ENCODE measurements at regions not wholly inside any gene's neighbourhood (a gene's known extent, or its start where the extent isn't known, plus 50 kb on each side); places are given as distances from the start of the nearest gene placed in this dataset.

DNA sequence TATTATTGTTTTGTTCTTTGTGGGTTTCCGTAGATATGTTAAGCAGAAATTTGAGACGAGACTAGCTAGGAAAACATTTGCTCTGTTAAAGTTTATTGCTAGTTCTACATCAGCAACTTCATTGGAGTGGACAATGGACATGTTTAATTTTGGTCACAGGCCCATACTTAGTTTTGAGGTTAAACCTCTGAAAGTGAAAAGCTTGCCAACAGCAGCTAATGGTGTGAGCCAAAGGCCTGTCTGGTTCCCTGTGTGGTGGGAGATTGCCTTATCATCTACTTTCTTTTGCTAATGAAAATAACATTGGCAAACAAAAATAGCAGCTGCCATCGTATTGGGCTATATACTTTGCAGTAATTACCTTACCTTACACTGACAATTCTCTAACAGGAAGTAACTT, 388.4 kb upstream of the FZD8 start:
- no peaks in the 10 kb centered on the region for H3K27me3 ChIP-seq (ENCODE audit: control insufficient read depth, insufficient read depth, low read length)
- no peak overlapping the region for H3K4me3 ChIP-seq (ENCODE audit: low read depth, low read length)
- H3K36me3 ChIP-seq (ENCODE audit: control insufficient read depth, insufficient read depth, low read length): no peaks in the 10 kb centered on the region
- DNase-seq (ENCODE audit: low read depth): no peak
- TF ChIP-seq, protein P1, sequence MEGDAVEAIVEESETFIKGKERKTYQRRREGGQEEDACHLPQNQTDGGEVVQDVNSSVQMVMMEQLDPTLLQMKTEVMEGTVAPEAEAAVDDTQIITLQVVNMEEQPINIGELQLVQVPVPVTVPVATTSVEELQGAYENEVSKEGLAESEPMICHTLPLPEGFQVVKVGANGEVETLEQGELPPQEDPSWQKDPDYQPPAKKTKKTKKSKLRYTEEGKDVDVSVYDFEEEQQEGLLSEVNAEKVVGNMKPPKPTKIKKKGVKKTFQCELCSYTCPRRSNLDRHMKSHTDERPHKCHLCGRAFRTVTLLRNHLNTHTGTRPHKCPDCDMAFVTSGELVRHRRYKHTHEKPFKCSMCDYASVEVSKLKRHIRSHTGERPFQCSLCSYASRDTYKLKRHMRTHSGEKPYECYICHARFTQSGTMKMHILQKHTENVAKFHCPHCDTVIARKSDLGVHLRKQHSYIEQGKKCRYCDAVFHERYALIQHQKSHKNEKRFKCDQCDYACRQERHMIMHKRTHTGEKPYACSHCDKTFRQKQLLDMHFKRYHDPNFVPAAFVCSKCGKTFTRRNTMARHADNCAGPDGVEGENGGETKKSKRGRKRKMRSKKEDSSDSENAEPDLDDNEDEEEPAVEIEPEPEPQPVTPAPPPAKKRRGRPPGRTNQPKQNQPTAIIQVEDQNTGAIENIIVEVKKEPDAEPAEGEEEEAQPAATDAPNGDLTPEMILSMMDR (IDR thresholded peaks at IDR 0.05; ENCODE audit: insufficient read depth, low read length, poor library complexity, severe bottlenecking): no peak

DNA sequence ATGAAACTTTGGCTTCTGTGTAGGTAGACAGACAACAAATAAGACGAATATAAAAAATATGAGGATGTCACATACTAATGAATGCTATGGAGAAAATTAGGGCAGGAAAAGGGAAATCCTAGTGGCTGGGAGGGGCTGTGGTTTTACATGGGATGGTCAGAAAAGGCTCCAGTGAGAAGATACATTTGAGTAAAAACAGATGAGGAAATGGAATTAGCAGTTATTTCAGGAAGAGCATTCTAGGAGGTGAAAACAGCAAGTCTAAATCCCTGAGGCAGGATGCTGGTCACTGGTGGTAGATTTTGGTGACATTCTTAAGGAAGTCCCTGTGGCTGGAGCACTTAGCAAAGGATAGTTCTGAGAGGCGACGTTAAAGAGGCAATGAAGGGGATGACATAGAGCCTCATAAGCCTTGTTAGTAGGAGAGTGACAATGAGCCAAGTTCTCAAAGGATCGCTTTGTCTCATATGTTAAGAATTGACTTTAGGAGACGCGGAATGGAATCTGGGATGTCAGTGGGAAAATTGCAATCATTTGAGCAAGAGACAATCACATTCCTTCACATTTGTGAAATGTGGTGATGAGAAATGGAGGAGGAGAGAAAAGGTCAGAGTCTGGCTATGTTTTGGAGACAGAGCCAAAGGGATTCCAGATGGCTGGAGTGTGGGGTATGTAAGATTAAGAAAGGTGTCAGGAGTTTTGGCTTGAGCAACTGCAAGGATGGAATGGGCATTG, 384.7 kb upstream of the FZD8 start:
- TF ChIP-seq, protein P1 (IDR thresholded peaks at IDR 0.05; ENCODE audit: insufficient read depth, low read length, poor library complexity, severe bottlenecking): no peak
- Histone ChIP-seq H3K36me3 (ENCODE audit: control insufficient read depth, insufficient read depth, low read length) (no peaks in the 10 kb centered on the region), H3K4me3 (ENCODE audit: low read depth, low read length) (no peak overlapping the region), H3K27me3 (ENCODE audit: control insufficient read depth, insufficient read depth, low read length) (no peaks in the 10 kb centered on the region)
- no peak for DNase-seq (ENCODE audit: low read depth)

DNA sequence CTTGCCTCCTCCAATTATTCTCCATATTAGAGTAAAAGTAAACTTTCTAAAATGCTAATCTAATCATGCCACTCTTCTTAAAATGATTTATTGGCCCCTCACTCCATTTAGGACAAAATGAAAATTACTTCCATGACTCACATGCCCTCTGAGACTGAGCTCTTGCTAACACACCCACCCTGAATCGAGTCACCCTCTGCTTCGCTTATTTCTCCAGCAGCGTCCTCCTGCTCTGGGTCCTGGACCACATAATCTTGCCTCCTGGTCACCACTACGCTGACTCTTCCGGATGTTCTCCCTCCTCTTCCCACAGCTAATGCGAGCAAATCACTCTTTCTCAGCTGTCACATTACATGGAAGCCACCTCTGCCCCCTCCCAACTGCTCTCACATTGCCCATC, 384.0 kb upstream of the FZD8 start:
- no peaks in the 10 kb centered on the region for H3K27me3 ChIP-seq (ENCODE audit: control insufficient read depth, insufficient read depth, low read length)
- TF ChIP-seq, protein P1 (IDR thresholded peaks at IDR 0.05; ENCODE audit: insufficient read depth, low read length, poor library complexity, severe bottlenecking): no peak
- no peak overlapping the region for H3K4me3 ChIP-seq (ENCODE audit: low read depth, low read length)
- H3K36me3 ChIP-seq (ENCODE audit: control insufficient read depth, insufficient read depth, low read length): no peaks in the 10 kb centered on the region
- no peak for DNase-seq (ENCODE audit: low read depth)

DNA sequence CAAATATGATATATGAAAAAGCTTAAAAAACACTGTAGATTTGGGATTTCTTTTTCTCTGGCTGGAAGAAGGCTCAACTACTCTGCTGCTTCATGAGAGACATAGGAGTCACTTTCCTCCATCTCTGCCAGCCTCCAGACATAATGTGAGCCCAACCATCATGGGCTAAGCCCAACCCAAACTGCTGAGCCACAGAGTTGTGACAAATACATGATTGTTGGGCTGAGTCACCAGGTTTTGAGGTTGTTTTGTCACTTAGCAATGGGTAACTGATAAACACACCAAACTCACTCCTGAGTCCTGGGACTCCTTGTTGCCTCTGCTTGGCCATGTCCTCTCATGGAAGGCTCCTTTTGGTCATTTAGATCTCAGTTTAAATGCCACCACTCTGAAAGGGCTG, 381.8 kb upstream of the FZD8 start:
- Histone ChIP-seq H3K4me3 (ENCODE audit: low read depth, low read length) (no peak overlapping the region), H3K36me3 (ENCODE audit: control insufficient read depth, insufficient read depth, low read length) (no peaks in the 10 kb centered on the region), H3K27me3 (ENCODE audit: control insufficient read depth, insufficient read depth, low read length) (no peaks in the 10 kb centered on the region)
- peak; percentile 79 for DNase-seq (ENCODE audit: low read depth)
- TF ChIP-seq, protein P1 (IDR thresholded peaks at IDR 0.05; ENCODE audit: insufficient read depth, low read length, poor library complexity, severe bottlenecking): no peak

DNA sequence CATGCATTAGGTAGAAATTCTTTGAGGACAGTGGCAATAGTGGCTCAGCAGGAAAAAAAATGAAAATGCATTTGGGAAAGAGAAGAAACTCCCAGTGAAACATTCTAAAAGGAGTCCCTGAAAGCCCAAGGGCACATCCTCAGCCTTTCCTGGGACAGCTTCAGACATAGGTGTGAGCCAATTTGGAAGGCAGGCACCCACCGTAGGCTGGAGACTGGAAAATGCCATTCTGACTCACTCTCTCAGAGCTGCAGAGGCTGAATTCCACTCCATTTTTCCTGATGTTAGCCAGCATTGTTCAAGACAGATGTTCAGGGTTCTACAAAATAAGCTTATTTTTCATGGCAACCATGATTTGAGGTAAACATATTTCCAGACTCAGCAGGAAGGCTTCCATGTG, 379.0 kb upstream of the FZD8 start:
- TF ChIP-seq, protein P1 (IDR thresholded peaks at IDR 0.05; ENCODE audit: insufficient read depth, low read length, poor library complexity, severe bottlenecking): no peak

DNA sequence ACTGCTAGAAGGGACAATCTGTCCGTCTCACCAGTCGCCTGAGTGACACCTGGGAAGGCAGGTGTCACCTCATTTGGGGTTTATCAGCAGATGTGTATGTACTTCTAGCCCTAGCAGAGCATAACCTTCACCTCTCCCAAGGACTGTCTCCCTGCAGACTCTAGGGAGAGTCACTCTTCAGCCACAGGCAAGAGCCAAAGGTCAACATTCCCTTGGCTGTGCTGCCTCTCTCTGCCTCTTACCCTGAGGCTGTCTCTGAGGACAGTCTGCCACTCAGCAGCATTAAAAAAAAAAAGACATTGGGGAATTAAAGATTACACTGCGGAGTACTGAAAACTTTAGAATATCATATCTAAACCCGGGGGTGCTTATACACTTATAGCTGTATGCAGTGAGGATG, 377.7 kb upstream of the FZD8 start:
- TF ChIP-seq, protein P1 (IDR thresholded peaks at IDR 0.05; ENCODE audit: insufficient read depth, low read length, poor library complexity, severe bottlenecking): no peak
- H3K4me3 ChIP-seq (ENCODE audit: low read depth, low read length): no peak overlapping the region
- DNase-seq (ENCODE audit: low read depth): no peak
- H3K27me3 ChIP-seq (ENCODE audit: control insufficient read depth, insufficient read depth, low read length): no peaks in the 10 kb centered on the region
- H3K36me3 ChIP-seq (ENCODE audit: control insufficient read depth, insufficient read depth, low read length): no peaks in the 10 kb centered on the region

More for the DNA sequence above, 379.0 kb upstream of the FZD8 start:
- Histone ChIP-seq H3K4me3 (ENCODE audit: low read depth, low read length) (no peak overlapping the region), H3K27me3 (ENCODE audit: control insufficient read depth, insufficient read depth, low read length) (no peaks in the 10 kb centered on the region), H3K36me3 (ENCODE audit: control insufficient read depth, insufficient read depth, low read length) (no peaks in the 10 kb centered on the region)
- DNase-seq (ENCODE audit: low read depth): no peak

Measured in kidney epithelial cell (primary cell).